ENCODE measurements at regions not wholly inside any gene's neighbourhood (a gene's known extent, or its start where the extent isn't known, plus 50 kb on each side); places are given as distances from the start of the nearest gene placed in this dataset.

DNA sequence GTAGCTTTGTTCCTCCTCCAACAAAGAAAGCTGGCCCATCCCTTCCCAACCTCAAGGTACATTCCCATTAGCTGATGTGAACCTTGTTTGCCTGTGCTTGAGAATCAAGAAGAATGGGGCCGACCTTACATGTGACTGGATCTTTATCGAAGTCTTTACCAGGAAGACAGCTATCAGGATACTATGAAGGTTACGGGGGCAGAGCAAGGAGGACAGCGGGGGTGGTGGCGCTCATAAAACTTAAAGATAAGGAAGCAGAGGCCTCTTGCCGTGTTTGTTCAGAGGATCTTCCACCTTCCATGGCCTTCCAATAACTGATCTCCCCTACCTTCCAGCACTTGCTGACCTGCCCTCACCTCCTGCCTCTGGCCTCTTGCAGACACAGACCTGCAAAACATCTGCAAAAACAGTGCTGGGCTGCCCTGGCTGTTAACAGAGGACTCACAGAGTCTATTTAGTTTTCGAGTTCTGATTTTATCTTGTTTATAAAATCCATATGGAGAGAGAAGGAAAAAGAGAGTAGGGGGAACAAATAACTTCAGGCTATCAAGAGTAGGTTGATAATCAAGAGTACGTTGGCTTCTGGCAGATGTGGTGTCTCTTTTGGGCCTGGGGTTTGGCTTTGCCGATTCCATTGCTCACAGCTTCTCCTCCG lies 198.0 kb downstream of the HUNK start:
- Histone ChIP-seq H3K9me3 (ENCODE audit: low read depth, low read length, poor library complexity, severe bottlenecking) (no peaks in the 10 kb centered on the region), H3K4me1 (ENCODE audit: insufficient read depth, low read length, poor library complexity, severe bottlenecking) (no peaks in the 10 kb centered on the region), H3K27ac (ENCODE audit: low read depth, low read length, poor library complexity, severe bottlenecking) (no peak overlapping the region), H3K36me3 (ENCODE audit: insufficient read depth, low read length, poor library complexity, severe bottlenecking) (no peaks in the 10 kb centered on the region), H3K27me3 (replicated peaks; ENCODE audit: insufficient read depth, low read depth, low read length, poor library complexity) (no peaks in the 10 kb centered on the region), H3K4me3 (ENCODE audit: low read depth, low read length, poor library complexity, severe bottlenecking) (no peak overlapping the region)
- TF ChIP-seq EZH2 (IDR thresholded peaks at IDR 0.05; ENCODE audit: borderline replicate concordance, low read depth, low read length, poor library complexity, severe bottlenecking) = no peak
- no peak for TF ChIP-seq CTCF (conservative IDR thresholded peaks at IDR 0.05; ENCODE audit: low read depth, low read length)
- POLR2A ChIA-PET (ENCODE audit: low non-redundant PET) = no interaction called here
- no TSS peak for BruUV-seq (replicated peaks)
- CTCF ChIA-PET = no interaction called here
- intact Hi-C loops (cut with micrococcal nuclease; ENCODE audit: unreplicated experiment) = no loop called here
- DNase-seq (ENCODE audit: low spot score) = no peak

DNA sequence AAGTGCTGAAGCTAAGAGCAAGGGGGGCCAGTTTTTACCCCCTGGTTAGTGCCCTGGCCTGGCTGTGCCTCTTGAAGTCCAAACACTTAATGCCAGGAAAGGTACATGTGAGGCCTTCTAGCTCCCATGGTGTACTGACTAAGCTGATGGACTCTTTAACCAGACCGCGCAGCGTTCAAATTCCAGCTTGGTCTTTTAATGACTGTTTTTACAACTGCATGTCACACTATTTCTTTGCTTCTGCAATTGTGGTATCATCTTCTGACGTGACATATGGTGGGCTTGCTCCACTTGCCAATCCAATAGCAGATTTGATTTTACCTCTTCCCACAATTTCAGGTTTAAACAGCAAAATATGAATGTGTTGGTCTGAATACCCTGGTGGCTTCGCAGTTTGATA lies 197.3 kb downstream of the HUNK start:
- no peak for TF ChIP-seq EZH2 (IDR thresholded peaks at IDR 0.05; ENCODE audit: borderline replicate concordance, low read depth, low read length, poor library complexity, severe bottlenecking)
- TF ChIP-seq CTCF (conservative IDR thresholded peaks at IDR 0.05; ENCODE audit: low read depth, low read length) = no peak
- no peaks in the 10 kb centered on the region for H3K27me3 ChIP-seq (replicated peaks; ENCODE audit: insufficient read depth, low read depth, low read length, poor library complexity)
- no peak overlapping the region for H3K4me3 ChIP-seq (ENCODE audit: low read depth, low read length, poor library complexity, severe bottlenecking)
- CTCF ChIA-PET = no interaction called here
- intact Hi-C loops (cut with micrococcal nuclease; ENCODE audit: unreplicated experiment) = no loop called here
- no peak overlapping the region for H3K27ac ChIP-seq (ENCODE audit: low read depth, low read length, poor library complexity, severe bottlenecking)
- POLR2A ChIA-PET (ENCODE audit: low non-redundant PET) = no interaction called here
- no peaks in the 10 kb centered on the region for H3K4me1 ChIP-seq (ENCODE audit: insufficient read depth, low read length, poor library complexity, severe bottlenecking)
- no TSS peak for BruUV-seq (replicated peaks)
- H3K36me3 ChIP-seq (ENCODE audit: insufficient read depth, low read length, poor library complexity, severe bottlenecking) = no peaks in the 10 kb centered on the region
- H3K9me3 ChIP-seq (ENCODE audit: low read depth, low read length, poor library complexity, severe bottlenecking) = no peaks in the 10 kb centered on the region
- no peak for DNase-seq (ENCODE audit: low spot score)

GRCh38 chr21:32065654-32066053 lies 192.8 kb downstream of the HUNK start:
- Histone ChIP-seq H3K36me3 (ENCODE audit: insufficient read depth, low read length, poor library complexity, severe bottlenecking) (no peaks in the 10 kb centered on the region), H3K9me3 (ENCODE audit: low read depth, low read length, poor library complexity, severe bottlenecking) (no peaks in the 10 kb centered on the region), H3K4me3 (ENCODE audit: low read depth, low read length, poor library complexity, severe bottlenecking) (no peak overlapping the region), H3K27ac (ENCODE audit: low read depth, low read length, poor library complexity, severe bottlenecking) (no peak overlapping the region), H3K27me3 (replicated peaks; ENCODE audit: insufficient read depth, low read depth, low read length, poor library complexity) (peaks cover 2% of the 10 kb centered on the region), H3K4me1 (ENCODE audit: insufficient read depth, low read length, poor library complexity, severe bottlenecking) (no peaks in the 10 kb centered on the region)
- ChIA-PET POLR2A (ENCODE audit: low non-redundant PET) (no interaction called here), CTCF (no interaction called here)
- intact Hi-C loops (cut with micrococcal nuclease; ENCODE audit: unreplicated experiment) = no loop called here
- TF ChIP-seq CTCF (conservative IDR thresholded peaks at IDR 0.05; ENCODE audit: low read depth, low read length) = no peak
- no peak for TF ChIP-seq EZH2 (IDR thresholded peaks at IDR 0.05; ENCODE audit: borderline replicate concordance, low read depth, low read length, poor library complexity, severe bottlenecking)
- BruUV-seq (replicated peaks) = no TSS peak
- DNase-seq (ENCODE audit: low spot score) = no peak

Data from A673 (cell line).